ENCODE measurements at regions not wholly inside any gene's neighbourhood (a gene's known extent, or its start where the extent isn't known, plus 50 kb on each side); places are given as distances from the start of the nearest gene placed in this dataset.

DNA sequence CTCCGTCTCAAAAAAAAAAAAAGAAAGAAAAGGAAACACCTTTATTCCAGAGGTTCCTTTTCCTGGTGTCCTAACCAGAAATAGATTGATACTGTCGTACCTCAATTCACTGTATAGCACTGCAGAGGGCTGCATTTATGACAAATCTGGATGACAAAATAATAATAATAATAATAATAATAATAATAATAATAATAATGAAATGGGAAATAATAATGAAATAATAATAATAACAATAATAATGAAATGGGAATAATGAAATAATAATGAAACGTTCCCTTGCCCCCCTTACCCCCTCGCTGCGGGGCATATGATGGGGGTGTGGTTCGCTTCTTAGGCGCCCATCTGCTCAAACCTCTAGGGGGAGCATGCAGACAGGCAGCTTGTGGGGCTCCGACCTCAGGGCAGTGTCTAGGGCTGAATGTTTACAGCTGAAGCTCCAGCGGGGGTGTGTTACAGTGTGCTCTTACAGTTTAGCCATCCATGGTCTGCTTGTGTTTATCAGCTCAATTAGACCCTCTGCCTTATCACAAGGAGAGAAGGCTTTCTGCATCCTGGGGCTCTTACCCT is 1088.3 kb upstream of the SEL1L start:
- TF ChIP-seq, protein P1, sequence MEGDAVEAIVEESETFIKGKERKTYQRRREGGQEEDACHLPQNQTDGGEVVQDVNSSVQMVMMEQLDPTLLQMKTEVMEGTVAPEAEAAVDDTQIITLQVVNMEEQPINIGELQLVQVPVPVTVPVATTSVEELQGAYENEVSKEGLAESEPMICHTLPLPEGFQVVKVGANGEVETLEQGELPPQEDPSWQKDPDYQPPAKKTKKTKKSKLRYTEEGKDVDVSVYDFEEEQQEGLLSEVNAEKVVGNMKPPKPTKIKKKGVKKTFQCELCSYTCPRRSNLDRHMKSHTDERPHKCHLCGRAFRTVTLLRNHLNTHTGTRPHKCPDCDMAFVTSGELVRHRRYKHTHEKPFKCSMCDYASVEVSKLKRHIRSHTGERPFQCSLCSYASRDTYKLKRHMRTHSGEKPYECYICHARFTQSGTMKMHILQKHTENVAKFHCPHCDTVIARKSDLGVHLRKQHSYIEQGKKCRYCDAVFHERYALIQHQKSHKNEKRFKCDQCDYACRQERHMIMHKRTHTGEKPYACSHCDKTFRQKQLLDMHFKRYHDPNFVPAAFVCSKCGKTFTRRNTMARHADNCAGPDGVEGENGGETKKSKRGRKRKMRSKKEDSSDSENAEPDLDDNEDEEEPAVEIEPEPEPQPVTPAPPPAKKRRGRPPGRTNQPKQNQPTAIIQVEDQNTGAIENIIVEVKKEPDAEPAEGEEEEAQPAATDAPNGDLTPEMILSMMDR (IDR thresholded peaks at IDR 0.05; ENCODE audit: extremely low read depth, insufficient read depth, missing control alignments): no peak
- no peak for DNase-seq (ENCODE audit: low spot score)
- in situ Hi-C loops (cut with MboI; ENCODE audit: low pct_unique_long_range_greater_than_20kb, low sequenced_read_pairs, unreplicated experiment): no loop called here

DNA sequence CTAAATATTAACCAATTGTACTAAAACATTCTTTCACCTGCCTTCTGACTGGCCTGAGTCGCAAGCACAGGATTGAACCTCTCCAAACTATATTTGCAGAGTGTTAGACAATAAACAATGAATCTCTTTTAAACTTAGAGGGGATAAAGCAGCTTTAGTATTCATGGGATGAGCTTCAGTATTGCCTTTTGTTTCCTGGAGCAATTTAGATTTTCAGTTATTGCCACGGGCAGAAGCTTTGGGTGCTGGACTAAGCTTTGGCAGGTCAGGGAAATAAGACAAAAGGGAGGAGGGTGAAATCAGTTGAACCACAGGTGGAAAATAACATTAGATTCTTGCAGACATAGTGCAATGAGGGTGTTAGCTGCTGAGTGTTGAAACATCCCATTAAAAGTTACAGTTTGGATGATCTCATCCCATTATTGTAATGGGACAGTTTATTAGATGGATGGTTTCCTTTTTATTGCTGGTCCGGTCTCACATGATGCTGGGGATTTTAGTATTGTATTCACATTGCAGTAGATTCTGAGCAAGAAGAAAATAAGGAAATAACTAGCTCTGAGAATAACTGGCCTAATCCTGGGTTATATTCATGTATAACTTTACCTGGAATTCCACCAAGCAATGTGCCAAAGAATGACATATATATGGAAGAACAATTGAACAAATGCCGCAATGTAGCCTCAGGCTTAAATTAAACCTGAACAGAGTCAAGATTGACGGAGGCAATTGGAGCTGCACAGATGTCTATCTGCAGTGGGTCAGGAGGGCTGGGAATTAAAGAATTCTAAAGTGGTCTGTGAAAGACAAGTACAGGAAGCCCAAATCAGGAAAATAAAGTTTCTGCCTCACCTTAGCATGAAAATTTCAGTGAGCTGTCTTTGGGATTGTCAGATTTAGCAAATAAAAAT is 1092.8 kb upstream of the SEL1L start:
- TF ChIP-seq, protein P1 (IDR thresholded peaks at IDR 0.05; ENCODE audit: extremely low read depth, insufficient read depth, missing control alignments): no peak
- in situ Hi-C loops (cut with MboI; ENCODE audit: low pct_unique_long_range_greater_than_20kb, low sequenced_read_pairs, unreplicated experiment): no loop called here
- DNase-seq (ENCODE audit: low spot score): no peak

- DNase-seq (ENCODE audit: low spot score): no peak
- TF ChIP-seq, protein P1 (IDR thresholded peaks at IDR 0.05; ENCODE audit: extremely low read depth, insufficient read depth, missing control alignments): no peak
- in situ Hi-C loops (cut with MboI; ENCODE audit: low pct_unique_long_range_greater_than_20kb, low sequenced_read_pairs, unreplicated experiment): no loop called here
Observed at GRCh38 chr14:82635915-82636314, 1102.3 kb upstream of the SEL1L start.

- no peak for DNase-seq (ENCODE audit: low spot score)
- TF ChIP-seq, protein P1 (IDR thresholded peaks at IDR 0.05; ENCODE audit: extremely low read depth, insufficient read depth, missing control alignments): no peak
- in situ Hi-C loops (cut with MboI; ENCODE audit: low pct_unique_long_range_greater_than_20kb, low sequenced_read_pairs, unreplicated experiment): no loop called here
Observed at GRCh38 chr14:82636426-82636825, 1102.8 kb upstream of the SEL1L start.

- TF ChIP-seq, protein P1 (IDR thresholded peaks at IDR 0.05; ENCODE audit: extremely low read depth, insufficient read depth, missing control alignments): no peak
- no peak for DNase-seq (ENCODE audit: low spot score)
- in situ Hi-C loops (cut with MboI; ENCODE audit: low pct_unique_long_range_greater_than_20kb, low sequenced_read_pairs, unreplicated experiment): no loop called here
Observed at GRCh38 chr14:82641050-82641540, 1107.4 kb upstream of the SEL1L start.

- in situ Hi-C loops (cut with MboI; ENCODE audit: low pct_unique_long_range_greater_than_20kb, low sequenced_read_pairs, unreplicated experiment): no loop called here
- TF ChIP-seq, protein P1 (IDR thresholded peaks at IDR 0.05; ENCODE audit: extremely low read depth, insufficient read depth, missing control alignments): no peak
- DNase-seq (ENCODE audit: low spot score): peak; percentile 4
Observed at GRCh38 chr14:82642425-82642824, 1108.8 kb upstream of the SEL1L start.
